Inflammatory macrophage treated with lipopolysaccharide for 4 hours (primary cell): ENCODE measurements at regions not wholly inside any gene's neighbourhood (a gene's known extent, or its start where the extent isn't known, plus 50 kb on each side); places are given as distances from the start of the nearest gene placed in this dataset.
"Not testable (repeated sequence)": the region's sequence is repeated elsewhere in the genome, so short reads cannot be mapped to it uniquely, and the experiment has no call there.

Experiments
- DNase-seq: peaks from one replicate; pipeline ENCODE4 v3.0.0-alpha.2; 2020

DNA sequence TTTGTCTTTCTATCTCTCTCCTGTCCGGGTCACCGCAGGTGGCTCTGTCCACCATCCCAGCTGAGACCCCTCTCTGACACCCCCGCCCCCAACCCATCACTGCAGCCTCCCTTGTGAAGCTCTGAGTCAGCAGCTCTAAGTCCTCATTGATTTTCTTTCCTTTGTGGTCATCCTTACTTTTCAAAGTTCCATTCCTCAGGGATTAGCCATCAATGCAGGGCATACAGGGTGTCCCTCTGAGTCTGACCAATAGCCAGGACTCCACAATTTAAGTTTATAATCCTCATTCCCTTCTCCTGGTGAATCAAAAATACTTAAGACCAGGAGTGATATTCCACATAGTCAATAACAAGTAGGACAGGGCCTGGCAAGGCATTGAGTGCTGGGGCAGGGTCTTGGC, 333.3 kb upstream of the CNR1 start:
- no peak for DNase-seq

- not testable (repeated sequence) for DNase-seq
Observed at GRCh38 chr6:88497403-88497802, 331.3 kb upstream of the CNR1 start.

DNA sequence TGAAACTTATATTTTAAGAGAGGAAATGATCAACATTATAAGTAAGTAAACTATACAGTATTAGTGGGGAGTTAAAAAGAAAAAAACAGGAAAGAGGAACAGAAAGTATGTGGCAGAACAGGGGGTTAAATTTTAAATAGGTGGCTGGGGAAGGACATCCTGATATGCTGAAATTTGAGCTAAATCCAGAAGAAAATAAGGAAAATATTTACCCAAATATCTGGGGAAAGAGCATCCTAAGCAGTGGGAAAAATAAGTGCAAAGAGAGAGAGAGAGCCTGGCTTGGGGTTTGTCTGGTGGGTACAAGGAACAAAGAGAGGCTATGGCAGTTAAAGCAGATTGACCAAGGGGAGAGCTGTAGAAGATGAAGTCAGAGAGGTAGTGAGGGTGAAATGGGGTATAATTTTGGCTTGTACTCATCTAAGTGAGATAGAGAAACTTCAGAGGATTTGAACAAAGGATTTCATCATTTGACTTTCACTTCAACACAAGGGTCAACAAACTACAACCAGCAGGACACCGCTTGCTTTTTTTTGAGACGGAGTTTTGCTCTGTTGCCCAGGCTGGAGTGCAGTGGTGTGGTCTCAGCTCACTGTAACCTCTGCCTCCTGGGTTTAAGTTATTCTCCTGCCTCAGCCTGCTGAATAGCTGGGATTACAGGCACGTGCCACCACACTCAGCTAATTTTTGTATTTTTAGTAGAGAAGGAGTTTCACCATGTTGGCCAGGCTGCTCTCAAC, 328.4 kb upstream of the CNR1 start:
- no peak for DNase-seq

DNA sequence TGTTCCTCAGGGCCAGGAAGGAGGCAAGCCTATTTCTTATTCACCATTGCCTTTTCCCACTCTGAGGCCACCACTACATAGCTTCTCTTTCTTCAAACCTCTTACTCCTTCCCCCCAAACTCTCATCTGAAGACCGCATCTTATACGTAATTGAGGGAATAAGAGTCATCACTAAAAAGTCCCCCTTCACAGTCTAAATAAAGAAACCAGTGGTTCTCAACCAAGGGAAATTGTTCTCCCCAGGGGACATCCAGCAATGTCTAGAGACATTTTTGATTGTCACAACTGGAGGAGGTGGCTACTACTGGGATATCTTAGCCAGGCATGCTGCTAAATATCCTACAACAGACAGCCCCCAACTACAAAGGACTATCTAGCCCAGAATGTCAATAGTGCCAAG, 327.6 kb upstream of the CNR1 start:
- no peak for DNase-seq

DNA sequence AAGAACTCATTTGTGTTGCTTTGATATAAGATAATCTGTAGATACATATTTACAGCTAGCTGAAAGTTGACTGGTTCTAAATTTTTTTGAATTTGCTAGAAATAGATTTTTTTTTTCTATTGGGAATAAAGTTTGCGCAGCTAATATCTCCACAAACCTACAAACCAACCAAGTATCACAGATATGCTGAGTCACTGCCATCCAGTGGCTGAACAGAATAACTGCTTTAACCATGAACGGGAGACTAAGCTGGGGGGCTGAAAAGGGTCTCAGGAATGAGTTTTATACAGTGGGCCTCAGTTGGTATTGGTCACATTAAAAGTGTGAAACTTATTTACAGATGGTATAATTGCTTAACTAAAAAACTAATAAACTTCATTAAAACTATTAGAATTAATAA, 326.7 kb upstream of the CNR1 start:
- no peak for DNase-seq

DNA sequence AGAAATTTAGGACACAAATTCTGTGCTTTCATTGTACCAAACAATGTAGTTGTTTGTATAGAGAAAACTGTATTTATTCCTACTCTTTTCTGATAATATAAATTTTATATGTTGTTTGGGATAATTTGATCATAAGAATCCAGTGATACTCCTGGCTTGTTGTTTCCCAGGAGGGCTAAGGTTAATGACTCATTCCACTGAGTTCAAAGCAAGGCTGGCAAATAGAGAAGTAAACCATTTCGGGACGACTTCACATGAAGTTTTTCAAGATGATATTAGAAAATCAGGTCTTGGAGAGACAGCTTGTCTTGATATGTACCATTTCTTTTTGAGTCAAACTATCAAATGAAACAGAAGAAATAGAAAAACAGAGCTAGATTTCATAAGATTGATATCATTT, 326.1 kb upstream of the CNR1 start:
- DNase-seq: no peak

GRCh38 chr6:88491266-88491880, 325.2 kb upstream of the CNR1 start:
- DNase-seq: no peak

DNA sequence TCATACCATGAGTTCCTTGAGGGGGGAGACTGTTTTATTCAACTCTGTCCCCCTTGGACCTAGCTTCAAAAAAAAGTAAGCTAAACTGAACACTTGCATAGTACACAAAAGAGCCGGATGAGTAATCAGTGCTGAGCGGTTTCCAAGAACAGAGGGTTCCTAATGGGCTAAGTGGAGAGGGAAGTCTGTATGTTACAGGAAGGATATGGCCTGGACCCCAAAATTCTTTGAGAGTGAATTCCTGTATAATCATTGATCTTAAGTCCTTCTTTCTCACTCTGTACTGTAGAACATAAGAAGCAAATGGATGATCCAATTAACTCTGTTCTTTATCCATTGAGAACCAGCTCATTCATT, 324.7 kb upstream of the CNR1 start:
- no peak for DNase-seq

DNA sequence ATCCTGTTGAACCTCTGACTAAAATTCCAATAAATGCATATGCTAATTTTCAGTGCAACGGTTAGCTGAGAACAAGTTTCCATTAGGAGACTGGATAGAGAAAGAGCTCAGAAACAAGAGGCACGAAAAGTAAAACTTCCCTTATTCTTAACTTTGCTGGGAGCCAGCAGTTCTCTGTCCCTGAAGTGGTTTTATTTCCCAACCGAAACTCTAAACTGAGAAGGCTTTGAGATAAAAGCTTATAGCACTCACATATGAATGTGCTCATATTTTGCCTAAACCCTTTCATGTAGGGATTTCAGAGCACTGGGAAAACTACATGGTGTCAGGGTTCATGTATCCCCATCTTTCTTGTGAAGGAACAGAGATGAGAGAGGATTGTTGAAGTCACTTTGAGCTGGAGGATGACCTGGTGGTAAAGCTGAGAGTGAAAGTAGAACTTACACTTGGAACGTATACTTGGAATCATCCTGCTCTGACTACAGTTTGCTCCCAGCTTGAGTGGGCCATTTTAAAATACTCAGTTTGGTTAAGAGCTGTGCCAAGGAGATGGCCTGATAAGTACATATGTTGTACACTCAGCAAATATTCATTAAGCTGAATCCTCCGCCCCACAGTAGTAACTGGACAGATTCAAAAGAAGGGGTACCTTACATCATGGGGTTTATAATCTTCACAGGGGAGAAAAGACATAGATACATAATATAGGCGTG, 324.2 kb upstream of the CNR1 start:
- no peak for DNase-seq

- DNase-seq: no peak
Observed at GRCh38 chr6:88483424-88483823, 317.3 kb upstream of the CNR1 start.

- DNase-seq: no peak
Observed at GRCh38 chr6:88482465-88482864, 316.3 kb upstream of the CNR1 start.

- no peak for DNase-seq
Observed at GRCh38 chr6:88481519-88481918, 315.4 kb upstream of the CNR1 start.

DNA sequence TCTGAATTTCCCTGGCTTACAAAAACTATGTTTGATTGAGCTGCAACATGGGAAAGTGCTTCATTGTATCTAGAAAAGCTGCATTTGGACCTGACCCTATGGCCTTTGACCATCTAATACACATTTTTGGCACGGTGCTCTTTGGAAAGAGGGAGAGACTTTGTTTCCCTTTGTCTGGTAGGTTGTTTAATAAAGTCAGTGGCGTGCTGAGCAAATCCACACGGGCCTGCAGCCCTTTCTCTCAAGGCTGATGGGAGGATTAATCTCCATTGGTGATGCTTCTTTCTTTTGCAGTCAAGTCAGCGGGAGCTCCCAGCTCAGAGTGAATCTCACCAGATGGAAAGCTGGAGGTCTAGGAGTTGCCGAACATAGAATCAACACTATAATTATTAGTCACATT, 314.7 kb upstream of the CNR1 start:
- DNase-seq: no peak

DNA sequence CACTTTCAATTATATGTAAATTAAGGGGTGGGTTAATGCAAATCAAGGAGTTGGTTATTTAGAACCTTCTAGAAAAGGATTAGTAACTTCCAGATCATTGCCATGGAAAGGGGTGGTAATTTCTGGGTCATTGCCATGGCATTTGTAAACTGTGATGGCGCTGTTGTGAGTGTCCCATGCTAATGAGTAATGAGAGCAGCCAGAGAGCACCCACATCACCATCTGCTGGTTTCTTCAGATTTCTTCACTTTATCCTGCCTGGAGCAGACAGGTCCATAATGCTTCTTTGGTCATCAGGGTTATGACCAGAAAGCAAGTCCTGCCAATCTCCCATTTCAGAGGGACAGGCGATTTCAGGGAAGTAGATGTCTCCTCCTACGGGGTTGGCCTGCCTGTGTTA, 311.3 kb upstream of the CNR1 start:
- DNase-seq: no peak

DNA sequence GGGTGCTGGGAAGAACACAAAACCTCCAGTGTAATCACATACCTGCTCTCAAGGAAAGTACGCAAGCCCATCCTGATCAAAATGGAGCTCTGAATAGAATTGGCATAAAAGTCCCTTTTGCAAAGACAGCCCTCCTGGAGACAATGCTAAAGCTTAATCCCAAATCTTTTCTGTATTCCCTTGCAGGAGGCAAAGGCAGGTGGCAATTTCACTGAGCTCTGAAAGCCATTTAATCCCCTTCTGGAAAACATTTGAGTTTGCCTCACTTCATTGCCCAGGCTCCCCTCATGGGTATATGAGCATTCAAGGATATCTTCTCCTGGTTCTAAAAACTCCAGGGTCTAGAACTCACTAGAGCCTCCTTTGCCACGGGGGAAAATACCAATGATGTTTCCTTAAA, 310.2 kb upstream of the CNR1 start:
- no peak for DNase-seq

- no peak for DNase-seq
Observed at GRCh38 chr6:88474720-88475119, 308.6 kb upstream of the CNR1 start.

DNA sequence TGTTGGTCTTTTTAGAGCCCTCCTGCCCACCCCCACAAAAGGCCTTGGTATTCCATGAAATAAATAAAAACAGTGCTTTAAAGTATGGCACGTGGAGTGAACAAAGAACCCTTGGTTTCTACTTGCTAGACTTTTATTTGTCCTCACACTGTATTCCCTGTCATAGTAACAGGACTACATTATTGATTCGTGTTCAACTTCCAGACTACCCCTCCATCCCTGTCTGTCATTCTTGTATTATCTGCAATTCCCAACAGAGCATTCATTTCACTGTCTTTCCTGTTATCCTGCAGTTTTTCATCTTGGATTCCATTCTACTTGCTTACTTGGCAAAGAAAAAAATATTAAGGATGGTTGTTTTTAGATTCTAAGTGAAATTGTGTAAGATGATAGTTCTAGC, 307.4 kb upstream of the CNR1 start:
- DNase-seq: no peak

- no peak for DNase-seq
Observed at GRCh38 chr6:88472851-88473525, 306.8 kb upstream of the CNR1 start.

DNA sequence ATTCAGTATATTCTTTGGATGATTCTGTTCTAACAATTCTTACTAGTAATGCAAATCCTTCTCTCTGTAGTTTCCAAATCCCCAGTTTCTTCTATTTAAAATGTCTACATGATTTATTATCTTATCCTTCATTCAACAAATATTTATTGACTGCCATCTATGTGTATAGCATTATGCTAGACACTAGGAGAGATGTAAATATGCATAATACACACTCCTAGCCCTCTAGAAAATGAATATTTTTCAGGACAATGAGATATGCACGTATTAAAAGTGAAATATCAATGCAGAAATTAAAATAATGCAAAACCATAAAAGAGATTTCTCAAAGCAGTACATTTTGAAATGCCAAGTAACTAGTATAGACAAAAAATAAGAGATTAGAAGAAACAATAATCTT, 293.5 kb upstream of the CNR1 start:
- DNase-seq: no peak

DNA sequence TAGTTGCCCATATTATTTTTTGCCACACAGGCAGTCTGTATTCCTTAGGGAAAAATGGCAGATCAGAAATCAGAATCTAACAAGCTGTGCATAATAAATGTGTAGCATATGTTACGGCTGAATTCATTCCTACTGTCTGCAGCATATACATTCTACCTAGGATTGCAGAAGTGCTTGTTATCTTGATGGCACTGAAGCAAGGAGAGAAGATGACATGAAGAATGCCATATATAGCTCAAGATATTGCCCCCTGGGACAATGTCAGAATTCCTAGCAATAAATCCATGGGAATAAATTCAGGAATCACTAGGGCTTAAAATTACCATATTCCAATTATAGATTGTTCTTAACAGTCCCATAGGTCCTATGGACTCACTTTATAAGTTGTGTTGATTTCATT, 293.0 kb upstream of the CNR1 start:
- DNase-seq: no peak

GRCh38 chr6:88458662-88459061, 292.5 kb upstream of the CNR1 start:
- no peak for DNase-seq

- DNase-seq: no peak
Observed at GRCh38 chr6:88456221-88456859, 290.2 kb upstream of the CNR1 start.

- DNase-seq: no peak
Observed at GRCh38 chr6:88455317-88455716, 289.2 kb upstream of the CNR1 start.
